Ovary (tissue), 7 donors: ENCODE measurements at regions not wholly inside any gene's neighbourhood (a gene's known extent, or its start where the extent isn't known, plus 50 kb on each side); places are given as distances from the start of the nearest gene placed in this dataset.

Experiments used
- DNase-seq, 5 donors: peaks; one replicate each; pipeline ENCODE4 v3.0.0-alpha.2; 2019 to 2020
- H3K27ac ChIP-seq, 2 donors: fragments of 200-600 bp; one replicate each; pipeline versions ENCODE4 v1.5.1 to v1.8.0; 2019 to 2022
- H3K27me3 ChIP-seq: fragments of 200-600 bp; one replicate; pipeline ENCODE4 v1.8.0; 2022
- H3K36me3 ChIP-seq: fragments of 200-600 bp; sonication (generic); one replicate; pipeline ENCODE4 v1.5.1; 2019
- H3K4me1 ChIP-seq: one replicate; pipeline ENCODE4 v1.8.1; 2013; ENCODE audit warnings: mild to moderate bottlenecking, moderate library complexity; ENCODE audit not compliant: insufficient read depth
- H3K4me3 ChIP-seq: fragments of 200-600 bp; sonication (generic); one replicate; pipeline ENCODE4 v1.5.1; 2017
- H3K9me3 ChIP-seq, 2 donors: fragments of 200-600 bp in 1 of 2; sonication (generic) in 1 of 2; one replicate each; pipeline versions ENCODE4 v1.5.1 to v1.8.1; 2013 to 2019; ENCODE audit warnings: mild to moderate bottlenecking in 1 of 2, moderate library complexity in 1 of 2
- CTCF ChIP-seq, 3 donors: fragments of 450-650 bp in 2 of 3; fragments of 200-600 bp in 1 of 3; IDR thresholded peaks; one replicate each; pipeline versions ENCODE4 v1.5.1 to v1.8.0; 2016 to 2022; ENCODE audit warnings: antibody characterized with exemption in 3 of 3, mild to moderate bottlenecking in 1 of 3
- EP300 ChIP-seq: sonication (generic); formaldehyde crosslinking; IDR thresholded peaks from one replicate; pipeline ENCODE4 v1.6.1; 2017; ENCODE audit warnings: antibody characterized with exemption
- POLR2A ChIP-seq: fragments of 450-650 bp; IDR thresholded peaks from one replicate; pipeline ENCODE4 v1.6.1; 2017; ENCODE audit warnings: antibody characterized with exemption, mild to moderate bottlenecking, moderate library complexity
- WGBS, 3 donors: extraction: QIAGEN DNeasy Blood & Tissue Kit in 1 of 3; methylation state at CpG; one replicate each; pipeline versions ENCODE4 v1.1.5 to v1.1.7; 2013 to 2017; 5-methylcytosine and 5-hydroxymethylcytosine counted together
- intact Hi-C, 4 donors: fragments of 100-400 bp; cut with DNase I; formaldehyde crosslinking; loops; one replicate each; pipeline versions ENCODE4 v1.11.0 to v1.15.1; 2022 to 2023
- donor health status: DM: no; HTN: no; CAD: no; lungs with moderate emphysema.
- donor health status: DM: no; HTN: no; CAD: no.
- donor health status: Bipolar disorder and iron deficiency.
- donor health status: DM: no; HTN: no; CAD: no.
- donor health status: DM: yes; HTN: yes; CAD: no.

- no peak for TF ChIP-seq EP300
- TF ChIP-seq POLR2A = no peak
- no peak for TF ChIP-seq CTCF (IDR thresholded peaks at IDR 0.05)
Observed at GRCh38 chr14:52202151-52202550, 65.3 kb upstream of the PTGDR start.

GRCh38 chr14:52190337-52190931, 77.1 kb upstream of the PTGDR start:
- no peaks in the 10 kb centered on the region for H3K36me3 ChIP-seq
- H3K4me1 ChIP-seq = no peaks in the 10 kb centered on the region
- no peak overlapping the region for H3K4me3 ChIP-seq
- 90 to 92% (median 90%) methylated on average over 4 of the region's 4 CpGs for WGBS, 3 donors
- H3K9me3 ChIP-seq = no peaks in the 10 kb centered on the region
- DNase-seq = no peak
- no peak for TF ChIP-seq CTCF (IDR thresholded peaks at IDR 0.05)
- no peak for TF ChIP-seq EP300
- no peak for TF ChIP-seq POLR2A
- H3K27me3 ChIP-seq = no peaks in the 10 kb centered on the region
- no peak overlapping the region for H3K27ac ChIP-seq
- intact Hi-C loops = no loop called here

More at GRCh38 chr14:52202151-52202550, 65.3 kb upstream of the PTGDR start:
- Histone ChIP-seq H3K27ac (no peak overlapping the region), H3K4me3 (no peak overlapping the region), H3K9me3 (no peaks in the 10 kb centered on the region), H3K27me3 (no peaks in the 10 kb centered on the region), H3K4me1 (no peaks in the 10 kb centered on the region), H3K36me3 (no peaks in the 10 kb centered on the region)
- intact Hi-C loops = no loop called here
- DNase-seq = no peak

GRCh38 chr14:52189325-52189724, 78.2 kb upstream of the PTGDR start:
- Histone ChIP-seq H3K4me3 (no peak overlapping the region), H3K4me1 (no peaks in the 10 kb centered on the region), H3K27me3 (no peaks in the 10 kb centered on the region), H3K27ac (no peak overlapping the region), H3K36me3 (no peaks in the 10 kb centered on the region), H3K9me3 (no peaks in the 10 kb centered on the region)
- intact Hi-C loops = no loop called here
- 47 to 58% (median 48%) methylated on average over 4 of the region's 4 CpGs for WGBS, 3 donors
- DNase-seq = no peak
- TF ChIP-seq CTCF (IDR thresholded peaks at IDR 0.05) = no peak
- no peak for TF ChIP-seq EP300
- no peak for TF ChIP-seq POLR2A

- no peak for DNase-seq
- no peak for TF ChIP-seq POLR2A
- TF ChIP-seq CTCF (IDR thresholded peaks at IDR 0.05) = no peak
- TF ChIP-seq EP300 = no peak
- no peaks in the 10 kb centered on the region for H3K36me3 ChIP-seq
- H3K9me3 ChIP-seq = no peaks in the 10 kb centered on the region
- no peaks in the 10 kb centered on the region for H3K4me1 ChIP-seq
- H3K4me3 ChIP-seq = no peak overlapping the region
- no peak overlapping the region for H3K27ac ChIP-seq
- H3K27me3 ChIP-seq = no peaks in the 10 kb centered on the region
- intact Hi-C loops = no loop called here
Observed at GRCh38 chr14:52188381-52188780, 79.1 kb upstream of the PTGDR start.
